ENCODE measurements at regions not wholly inside any gene's neighbourhood (a gene's known extent, or its start where the extent isn't known, plus 50 kb on each side); places are given as distances from the start of the nearest gene placed in this dataset.
A peak's percentile ranks its signal among the peaks of the same experiment; 100 is the strongest.

GRCh38 chr4:111400741-111401140 is 744.5 kb upstream of the FAM241A start:
- no peaks in the 10 kb centered on the region for H3K36me3 ChIP-seq
- H3K27me3 ChIP-seq: no peaks in the 10 kb centered on the region
- intact Hi-C loops (cut with DNase I): no loop called here
- TF ChIP-seq, protein P1, sequence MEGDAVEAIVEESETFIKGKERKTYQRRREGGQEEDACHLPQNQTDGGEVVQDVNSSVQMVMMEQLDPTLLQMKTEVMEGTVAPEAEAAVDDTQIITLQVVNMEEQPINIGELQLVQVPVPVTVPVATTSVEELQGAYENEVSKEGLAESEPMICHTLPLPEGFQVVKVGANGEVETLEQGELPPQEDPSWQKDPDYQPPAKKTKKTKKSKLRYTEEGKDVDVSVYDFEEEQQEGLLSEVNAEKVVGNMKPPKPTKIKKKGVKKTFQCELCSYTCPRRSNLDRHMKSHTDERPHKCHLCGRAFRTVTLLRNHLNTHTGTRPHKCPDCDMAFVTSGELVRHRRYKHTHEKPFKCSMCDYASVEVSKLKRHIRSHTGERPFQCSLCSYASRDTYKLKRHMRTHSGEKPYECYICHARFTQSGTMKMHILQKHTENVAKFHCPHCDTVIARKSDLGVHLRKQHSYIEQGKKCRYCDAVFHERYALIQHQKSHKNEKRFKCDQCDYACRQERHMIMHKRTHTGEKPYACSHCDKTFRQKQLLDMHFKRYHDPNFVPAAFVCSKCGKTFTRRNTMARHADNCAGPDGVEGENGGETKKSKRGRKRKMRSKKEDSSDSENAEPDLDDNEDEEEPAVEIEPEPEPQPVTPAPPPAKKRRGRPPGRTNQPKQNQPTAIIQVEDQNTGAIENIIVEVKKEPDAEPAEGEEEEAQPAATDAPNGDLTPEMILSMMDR (IDR thresholded peaks at IDR 0.05): no peak
- H3K4me3 ChIP-seq: no peak overlapping the region
- H3K9me3 ChIP-seq: peaks cover 0 to 4% (median 0%) of the 10 kb centered on the region in 11 donors
- DNase-seq (peak in 1 of 2 donors; percentile 46), ATAC-seq (peak; percentile 21 to 87 (median 82))
- peaks cover 0 to 32% (median 17%) of the 10 kb centered on the region in 9 donors for H3K4me1 ChIP-seq
- WGBS, 2 donors: 19 to 28% methylated on average over 4 of the region's 4 CpGs
- no peak overlapping the region for H3K27ac ChIP-seq

DNA sequence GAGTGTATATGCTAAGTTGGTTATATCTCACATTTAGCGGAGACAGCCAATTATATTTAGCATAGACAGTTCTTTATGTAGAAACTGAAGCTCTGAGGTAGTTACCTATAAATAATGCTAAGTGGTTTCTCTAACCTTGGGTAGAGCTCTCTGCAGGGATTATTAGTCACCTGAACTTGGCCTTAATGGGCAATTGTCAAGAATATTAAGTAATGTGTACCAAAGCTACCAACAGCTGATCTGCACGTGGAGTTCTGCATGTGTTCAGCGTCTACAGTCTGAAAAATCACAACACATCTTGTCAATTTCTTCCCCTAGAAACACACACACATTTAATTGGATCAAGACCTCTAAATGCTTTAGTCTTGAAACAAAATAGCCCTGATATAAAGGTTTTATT is 740.6 kb upstream of the FAM241A start:
- Histone ChIP-seq H3K27ac (no peak overlapping the region), H3K4me3 (no peak overlapping the region), H3K27me3 (no peaks in the 10 kb centered on the region), H3K36me3 (no peaks in the 10 kb centered on the region), H3K9me3 (peaks cover 0 to 15% (median 0%) of the 10 kb centered on the region in 11 donors), H3K4me1 (peaks cover 0 to 18% (median 9%) of the 10 kb centered on the region in 9 donors)
- WGBS, 2 donors: 77 to 89% methylated on average over 3 of the region's 3 CpGs
- ATAC-seq: no peak
- intact Hi-C loops (cut with DNase I): no loop called here
- TF ChIP-seq, protein P1 (IDR thresholded peaks at IDR 0.05): no peak
- DNase-seq: no peak

DNA sequence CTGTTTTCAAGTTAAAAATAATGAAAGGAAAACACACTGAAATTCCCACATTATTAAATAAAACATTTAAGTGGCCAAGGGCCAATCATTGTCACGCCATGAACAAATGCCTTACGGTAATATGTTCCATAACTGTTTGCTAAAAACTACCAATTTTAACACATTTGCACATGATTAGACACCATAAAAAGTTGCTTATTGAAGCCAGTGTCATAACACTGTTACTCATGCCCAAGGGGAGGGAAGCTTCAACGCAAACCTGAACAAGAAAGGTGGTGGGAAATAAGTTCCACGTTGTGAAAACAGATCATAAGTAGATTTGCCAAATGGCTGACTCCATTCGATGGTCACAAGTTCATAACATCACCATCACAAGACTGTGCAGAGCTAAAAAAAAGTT is 739.3 kb upstream of the FAM241A start:
- Histone ChIP-seq H3K27me3 (no peaks in the 10 kb centered on the region), H3K36me3 (no peaks in the 10 kb centered on the region), H3K4me1 (peaks cover 0 to 5% (median 0%) of the 10 kb centered on the region in 9 donors), H3K27ac (no peak overlapping the region), H3K4me3 (no peak overlapping the region), H3K9me3 (peaks cover 0 to 15% (median 0%) of the 10 kb centered on the region in 11 donors)
- TF ChIP-seq, protein P1 (IDR thresholded peaks at IDR 0.05): no peak
- no peak for DNase-seq
- WGBS, 2 donors: 58 to 60% methylated on average over 5 of the region's 5 CpGs
- intact Hi-C loops (cut with DNase I): no loop called here
- ATAC-seq: no peak

DNA sequence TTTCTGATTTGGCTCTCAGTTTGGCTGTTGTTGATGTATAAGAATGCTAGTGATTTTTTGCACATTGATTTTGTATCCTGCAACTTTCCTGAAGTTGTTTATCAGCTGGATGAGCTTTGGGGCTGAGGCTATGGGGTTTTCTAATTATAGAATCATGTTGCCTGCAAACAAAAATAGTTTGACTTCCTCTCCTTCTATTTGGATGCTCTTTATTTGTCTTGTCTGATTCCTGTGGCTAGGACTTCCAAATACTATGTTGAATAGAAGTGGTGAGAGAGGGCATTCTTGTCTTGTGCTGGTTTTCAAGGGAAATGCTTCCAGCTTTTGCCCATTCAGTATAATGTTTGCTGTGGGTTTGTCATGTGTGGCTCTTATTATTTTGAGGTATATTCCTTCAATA is 734.7 kb upstream of the FAM241A start:
- H3K36me3 ChIP-seq: no peaks in the 10 kb centered on the region
- peaks cover 0 to 15% (median 0%) of the 10 kb centered on the region in 11 donors for H3K9me3 ChIP-seq
- ATAC-seq (no peak), DNase-seq (no peak)
- H3K27ac ChIP-seq: no peak overlapping the region
- no peaks in the 10 kb centered on the region for H3K4me1 ChIP-seq
- H3K27me3 ChIP-seq: no peaks in the 10 kb centered on the region
- intact Hi-C loops (cut with DNase I): no loop called here
- TF ChIP-seq, protein P1 (IDR thresholded peaks at IDR 0.05): no peak
- H3K4me3 ChIP-seq: no peak overlapping the region
